ENCODE measurements at regions not wholly inside any gene's neighbourhood (a gene's known extent, or its start where the extent isn't known, plus 50 kb on each side); places are given as distances from the start of the nearest gene placed in this dataset.

DNA sequence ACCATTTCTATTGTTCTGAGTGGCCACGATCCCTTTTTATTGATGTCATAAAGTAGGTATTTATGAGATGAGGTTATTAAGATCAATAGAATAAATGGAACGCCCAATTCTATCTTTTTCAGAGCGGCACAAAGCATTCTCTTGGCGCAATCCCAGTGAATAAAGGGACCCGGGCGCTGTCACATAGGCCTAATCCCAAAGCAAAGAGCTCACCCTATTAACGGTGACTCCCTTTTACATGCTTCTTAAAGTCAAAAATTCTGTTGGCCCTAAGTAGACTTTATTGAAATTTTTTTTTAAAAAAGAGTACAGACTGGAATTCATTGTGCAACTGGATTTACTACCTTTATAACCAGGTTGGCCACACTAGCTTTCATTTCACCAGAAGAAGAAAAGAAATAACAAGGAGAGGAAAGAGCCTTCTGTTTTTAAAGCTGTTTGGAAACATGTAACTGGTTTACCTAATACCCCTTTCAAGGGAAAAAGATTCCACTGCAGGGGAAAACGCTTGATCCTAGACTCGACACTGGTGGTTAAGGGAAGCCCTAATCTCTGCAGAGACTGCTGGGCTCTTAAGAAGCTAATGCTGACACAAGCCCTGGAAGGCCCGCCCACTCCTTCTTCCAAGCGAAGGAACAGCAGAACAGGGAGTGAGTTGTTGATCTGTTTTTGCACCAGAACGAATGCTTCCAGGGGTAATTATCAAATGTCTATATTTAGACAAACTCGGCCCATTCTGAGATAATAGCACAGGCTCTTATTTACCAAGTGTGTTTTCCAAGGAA, 381.2 kb downstream of the BCL11B start:
- no peak for DNase-seq

DNA sequence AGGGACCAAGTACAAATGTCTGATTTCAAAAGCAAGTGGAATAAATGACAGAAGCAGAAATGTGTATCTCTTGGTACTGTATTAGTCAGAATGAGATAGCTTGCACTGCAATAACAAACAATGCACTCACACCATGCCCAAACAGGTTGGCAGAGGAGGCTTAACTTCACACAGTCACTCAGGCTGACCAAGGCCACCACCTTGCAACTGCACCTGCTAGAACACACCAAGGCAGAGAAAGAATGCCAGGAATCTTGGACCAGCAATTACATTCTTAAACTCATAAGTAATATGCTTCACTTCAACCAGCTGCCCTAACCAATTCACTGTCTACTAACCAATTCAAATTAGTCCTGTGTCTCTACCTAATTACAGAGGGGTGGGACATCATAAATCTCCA, 378.3 kb downstream of the BCL11B start:
- no peak for DNase-seq

- no peak for DNase-seq
Observed at GRCh38 chr14:98894600-98894999, 377.4 kb downstream of the BCL11B start.

GRCh38 chr14:98896449-98896848, 375.5 kb downstream of the BCL11B start:
- no peak for DNase-seq

DNA sequence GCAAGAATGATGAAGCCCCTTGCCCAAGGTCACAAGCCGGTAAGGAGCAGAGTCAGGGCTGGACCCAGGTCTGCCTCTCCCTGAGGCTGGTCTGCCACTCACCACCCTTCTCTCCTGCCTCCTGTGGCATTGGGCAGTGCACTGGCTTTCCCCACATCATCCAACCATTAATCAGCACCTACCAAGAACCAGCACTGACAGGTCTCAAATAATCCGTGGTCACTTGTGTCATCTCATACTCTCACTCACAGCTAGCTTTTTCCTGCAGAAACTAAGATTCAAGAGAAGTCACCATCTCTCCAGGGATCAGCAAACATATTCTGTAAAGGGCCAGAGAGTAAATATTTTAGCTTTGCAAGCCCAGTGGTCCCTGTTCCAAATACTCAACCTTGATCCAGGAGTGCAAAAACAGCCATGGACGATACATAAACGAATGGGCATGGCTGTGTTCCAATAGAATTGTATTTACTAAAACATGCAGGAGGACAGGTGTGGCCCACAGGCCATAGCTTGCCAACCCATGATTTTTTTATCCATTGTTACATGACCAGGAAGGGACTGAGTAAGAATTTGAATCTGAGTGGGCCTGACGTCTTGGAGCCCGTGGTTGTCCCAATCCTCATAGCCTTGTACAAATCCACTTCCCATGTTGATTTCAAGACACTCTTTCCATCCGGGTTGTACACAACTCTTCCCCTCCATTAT, 374.2 kb downstream of the BCL11B start:
- DNase-seq = no peak

DNA sequence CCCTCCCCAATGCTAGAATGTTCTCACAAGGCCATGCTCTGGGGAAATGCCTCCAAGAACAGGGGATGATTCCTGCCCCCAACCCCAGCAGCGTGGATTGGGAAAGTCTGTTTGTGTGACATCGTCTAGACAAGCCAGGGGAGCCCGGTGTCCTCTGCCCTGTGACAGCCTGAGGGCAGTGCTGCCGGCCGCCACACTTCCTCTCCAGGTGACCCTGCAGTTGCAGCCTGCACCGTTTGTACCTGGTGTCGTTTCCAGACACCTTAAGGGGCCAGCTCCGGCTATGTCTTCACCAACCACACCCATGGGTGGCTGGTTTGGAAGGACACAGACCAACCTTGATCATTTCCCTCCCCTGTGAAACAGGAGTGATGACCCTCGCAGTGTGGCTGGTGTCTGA, 372.6 kb downstream of the BCL11B start:
- DNase-seq = no peak

DNA sequence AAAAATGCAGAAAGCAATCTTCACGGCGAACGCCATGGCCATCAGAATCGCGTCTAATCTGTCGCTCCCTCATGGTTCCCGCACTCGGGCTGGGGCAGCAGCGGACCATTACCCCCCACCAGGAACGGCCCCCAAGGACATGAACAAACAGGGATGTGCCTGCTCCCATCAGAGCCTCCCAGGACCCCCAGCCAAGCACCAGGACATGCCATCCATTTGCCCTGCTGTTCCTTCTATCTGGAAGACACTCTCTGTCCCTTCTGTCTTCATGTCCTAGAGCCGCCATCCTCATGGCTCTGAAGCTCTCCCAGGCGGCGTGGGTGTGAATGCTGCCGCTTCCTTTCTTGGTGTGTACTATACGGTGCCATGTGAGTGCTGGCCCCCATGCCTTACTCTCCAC, 371.8 kb downstream of the BCL11B start:
- DNase-seq = no peak

DNA sequence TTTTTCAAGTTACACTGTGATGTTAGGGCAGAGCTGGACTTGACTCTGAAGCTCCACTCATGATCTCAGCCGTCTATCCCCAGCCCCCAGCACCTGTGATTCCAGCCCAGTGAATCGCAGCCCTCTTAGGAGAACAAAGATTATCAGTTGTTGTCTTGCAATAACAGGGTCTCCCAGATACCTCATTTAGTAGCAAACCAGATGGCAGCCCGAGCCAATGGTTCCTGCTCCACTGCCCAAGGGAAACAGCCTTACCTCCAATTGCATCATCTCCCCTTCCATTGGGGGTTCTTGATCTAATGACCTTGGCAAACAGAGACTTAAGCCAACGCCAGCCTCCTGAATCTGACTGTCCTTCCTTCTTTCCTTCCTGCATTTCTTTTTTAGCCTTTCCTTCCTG, 371.2 kb downstream of the BCL11B start:
- DNase-seq = no peak

DNA sequence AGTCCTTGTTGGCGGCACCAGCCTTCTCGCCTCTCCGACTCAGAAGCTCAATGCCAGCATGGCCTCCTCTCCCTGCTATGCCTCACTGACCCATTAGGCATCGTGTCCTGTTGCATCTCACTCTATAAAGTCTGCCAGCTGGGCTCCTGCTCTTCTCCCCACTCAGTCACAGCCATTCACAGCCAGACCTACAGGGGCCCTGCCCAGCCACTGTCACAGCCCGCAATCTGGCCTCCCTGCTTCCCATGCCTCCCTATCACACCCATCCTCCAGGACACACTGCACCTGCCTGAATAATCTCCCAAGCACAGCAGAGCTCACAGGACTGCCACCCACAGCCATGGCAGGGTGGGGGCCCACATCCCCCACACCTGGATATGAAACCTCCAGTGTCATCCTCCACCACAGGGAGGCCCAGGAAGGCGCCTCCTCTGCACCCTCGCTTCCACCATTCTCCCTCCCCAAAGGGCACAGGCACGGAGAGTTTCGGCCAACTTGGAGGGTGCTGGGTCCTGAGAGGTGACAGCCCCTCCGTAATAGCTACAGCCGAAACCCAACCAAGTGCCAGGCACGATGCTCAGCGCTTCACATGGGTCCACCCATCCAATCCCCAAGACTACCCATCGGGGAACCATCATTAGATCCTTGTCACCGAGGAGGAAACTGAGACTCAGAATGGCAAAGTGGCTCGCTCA, 370.3 kb downstream of the BCL11B start:
- no peak for DNase-seq

GRCh38 chr14:98903371-98903770, 368.6 kb downstream of the BCL11B start:
- DNase-seq = no peak

DNA sequence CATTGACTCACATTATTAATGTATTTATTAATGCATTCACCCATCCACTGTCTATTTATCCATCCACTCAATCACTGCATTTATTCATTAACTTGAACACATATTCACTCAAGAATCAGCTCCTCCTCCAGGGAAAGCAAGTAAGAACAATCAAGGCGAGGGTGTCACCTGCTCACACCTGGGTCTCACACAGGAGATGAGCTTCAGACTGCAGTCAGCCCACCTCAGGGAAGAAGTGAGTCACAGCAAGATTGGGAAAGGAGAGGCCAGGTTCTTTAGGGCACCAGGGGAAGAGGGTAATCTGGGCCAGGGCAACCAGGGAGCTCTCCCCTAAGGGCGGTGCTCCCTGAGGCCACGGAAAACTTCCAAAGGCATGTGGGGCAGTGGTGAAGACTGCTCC, 367.3 kb downstream of the BCL11B start:
- DNase-seq = no peak

DNA sequence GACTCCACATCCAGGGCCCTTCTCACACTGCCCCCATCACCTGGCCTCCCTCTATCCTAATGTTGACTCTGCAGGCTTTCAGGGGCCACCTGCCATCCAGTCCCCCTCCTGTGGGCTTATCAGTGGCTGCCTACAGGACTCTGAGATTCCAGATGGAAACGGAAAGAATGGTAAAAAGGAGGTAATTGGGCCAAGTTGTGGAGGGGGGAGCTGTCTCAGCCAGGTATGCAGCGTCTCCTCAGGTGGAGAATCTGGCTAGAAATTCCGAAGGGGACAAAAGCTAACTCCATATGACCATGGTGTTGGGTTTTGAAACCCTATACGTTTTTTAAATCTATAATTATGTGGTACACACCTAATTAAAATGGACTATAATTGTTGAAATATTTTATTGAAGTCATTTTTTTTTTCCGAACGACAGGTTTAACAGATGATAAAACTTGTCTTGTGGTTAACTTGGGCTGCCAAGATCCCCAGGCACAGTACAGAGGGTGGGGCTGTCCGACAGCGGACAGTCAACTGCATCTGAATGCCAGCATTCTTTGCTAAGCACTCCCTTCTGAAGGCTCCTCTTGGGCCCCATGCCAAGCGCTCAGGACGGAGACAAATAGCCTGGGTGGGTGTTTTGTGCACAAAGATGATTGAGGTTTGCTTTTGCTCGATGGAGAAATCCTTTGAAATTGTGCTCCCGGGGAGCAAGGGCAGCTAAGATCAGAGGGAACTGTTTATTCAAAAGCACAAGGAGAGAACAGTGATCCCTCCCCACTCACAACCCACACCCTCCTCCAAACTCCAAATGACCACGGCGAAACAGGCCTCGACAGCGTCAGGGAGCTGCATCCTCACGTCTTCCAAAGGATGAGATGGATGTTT, 365.6 kb downstream of the BCL11B start:
- DNase-seq = peak; percentile 60

- DNase-seq = no peak
Observed at GRCh38 chr14:98907271-98907670, 364.7 kb downstream of the BCL11B start.

DNA sequence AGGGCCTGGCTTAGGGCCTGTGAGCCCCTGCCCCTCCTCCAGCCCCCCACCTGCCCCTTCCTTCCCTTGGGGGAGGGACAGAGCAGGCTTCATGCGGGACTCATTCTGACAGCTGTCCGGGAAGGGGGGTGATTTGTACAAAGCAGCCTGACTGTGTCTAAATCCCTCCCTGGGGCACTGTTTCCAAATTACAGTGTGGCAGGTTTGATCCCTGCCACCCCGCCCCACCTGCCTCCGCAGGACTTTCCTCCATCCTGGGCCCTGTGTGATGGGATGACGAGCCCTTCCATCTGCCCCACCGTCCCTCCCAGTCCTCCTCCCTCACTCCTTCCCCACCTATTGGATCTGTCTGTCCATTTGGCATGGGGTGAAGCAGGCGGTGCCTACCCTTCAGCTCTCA, 363.9 kb downstream of the BCL11B start:
- DNase-seq = no peak

DNA sequence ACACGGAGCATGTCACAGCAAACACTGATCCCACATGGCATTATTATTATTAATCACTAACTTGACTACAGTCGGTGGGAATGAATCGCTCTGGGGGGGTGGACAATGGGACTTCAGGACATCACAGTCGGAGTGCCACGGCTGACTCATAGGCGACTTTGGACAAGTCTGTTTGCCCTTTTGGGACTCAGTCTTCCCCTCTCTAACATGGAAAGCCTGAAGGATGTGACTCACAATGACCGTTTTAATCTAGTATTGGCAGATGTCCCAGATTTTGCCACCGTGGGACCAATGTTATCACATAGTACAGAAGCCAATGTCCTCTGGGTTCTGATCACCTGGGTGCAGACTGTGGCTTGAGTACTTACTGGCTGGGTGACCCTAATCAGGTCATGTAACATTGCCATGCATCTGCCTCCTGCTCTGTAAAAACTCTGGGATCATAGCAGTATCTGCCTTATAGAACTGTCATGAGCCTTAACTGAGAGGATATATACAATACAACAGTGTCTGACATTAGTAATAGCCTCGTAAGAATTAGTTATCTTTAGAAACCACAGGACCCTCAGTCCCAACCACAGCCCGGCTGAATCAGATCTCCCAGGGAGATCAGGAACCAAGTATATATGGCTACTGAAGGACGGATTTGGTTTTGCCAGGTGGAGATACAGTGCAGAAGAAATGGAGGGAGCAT, 362.6 kb downstream of the BCL11B start:
- DNase-seq = no peak

GRCh38 chr14:98910061-98910460, 361.9 kb downstream of the BCL11B start:
- DNase-seq = no peak

- no peak for DNase-seq
Observed at GRCh38 chr14:98912655-98913054, 359.3 kb downstream of the BCL11B start.

GRCh38 chr14:98913967-98914650, 357.9 kb downstream of the BCL11B start:
- no peak for DNase-seq

DNA sequence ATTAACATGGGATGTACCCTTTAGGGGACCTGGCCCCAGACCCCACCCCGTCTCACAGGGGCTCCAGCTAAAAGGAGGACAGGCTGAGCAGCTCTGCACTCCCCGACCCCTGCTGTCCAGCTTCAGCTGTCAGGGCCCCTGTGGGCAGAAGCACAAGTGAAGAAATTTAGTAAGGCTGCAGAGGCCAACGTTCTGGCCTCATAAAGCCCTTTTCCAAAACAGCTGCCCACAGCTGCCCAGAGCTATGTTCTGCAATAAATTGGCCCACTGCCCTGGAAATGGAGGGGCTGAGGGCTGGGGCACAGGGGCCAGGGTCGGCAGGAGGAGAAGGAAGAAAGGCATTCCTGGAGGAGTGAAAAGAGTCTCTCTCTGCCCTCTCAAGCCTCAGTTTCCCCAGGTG, 357.1 kb downstream of the BCL11B start:
- DNase-seq = no peak

- no peak for DNase-seq
Observed at GRCh38 chr14:98915625-98916024, 356.4 kb downstream of the BCL11B start.

DNA sequence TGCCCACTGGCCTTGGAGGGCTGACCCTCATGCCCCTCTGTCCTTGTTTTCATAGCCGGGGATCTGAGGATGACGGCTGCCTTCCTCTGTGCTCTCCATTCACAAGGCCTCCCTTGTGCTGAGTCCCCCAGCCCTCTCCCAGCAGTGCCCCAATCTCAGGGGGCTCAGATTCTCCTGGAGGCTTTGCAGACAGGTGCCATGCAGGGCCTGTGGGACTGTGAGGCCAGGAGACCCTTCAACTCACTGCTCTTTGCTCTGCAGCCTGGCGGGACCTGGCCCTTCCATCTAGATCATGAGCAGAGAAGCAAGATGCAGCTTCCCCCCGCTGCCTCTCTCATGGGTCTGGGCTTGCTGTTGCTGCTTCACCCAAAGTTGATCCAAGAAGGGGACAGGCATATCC, 356.0 kb downstream of the BCL11B start:
- no peak for DNase-seq

DNA sequence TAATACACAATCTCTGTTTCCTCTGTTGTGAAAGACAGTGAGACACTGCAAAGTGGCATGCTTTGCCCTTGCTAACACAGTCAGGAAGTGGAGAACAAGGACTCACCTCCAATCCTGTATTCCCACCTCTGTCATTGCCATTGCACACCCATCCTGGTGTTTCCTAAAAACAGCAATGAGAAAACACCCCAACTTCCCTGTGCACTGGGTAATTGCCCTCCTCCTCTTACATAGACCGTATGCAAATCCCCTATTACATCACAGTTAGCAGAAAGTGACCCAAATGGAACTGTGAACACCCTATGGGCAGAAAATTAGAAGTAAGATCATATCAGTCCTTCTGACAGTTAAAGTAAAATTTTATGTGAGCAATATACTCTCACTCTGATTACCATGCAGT, 355.5 kb downstream of the BCL11B start:
- no peak for DNase-seq
